Sciatic nerve (tissue), 2 donors: ENCODE measurements at regions not wholly inside any gene's neighbourhood (a gene's known extent, or its start where the extent isn't known, plus 50 kb on each side); places are given as distances from the start of the nearest gene placed in this dataset.
A peak's percentile ranks its signal among the peaks of the same experiment; 100 is the strongest.

Source experiments
- ATAC-seq: fragments of 200-7000 bp; cut with Tn5 transposase; one replicate; pipeline ENCODE4 v1.9.1; 2020; ENCODE audit warnings: mild to moderate bottlenecking, moderate library complexity
- DNase-seq: peaks from one replicate; pipeline ENCODE4 v3.0.0-alpha.2; 2020; ENCODE audit warnings: low spot score
- intact Hi-C: fragments of 100-400 bp; cut with DNase I; formaldehyde crosslinking; loops from one replicate; pipeline ENCODE4 v1.14.2; 2022
- donor health status: DM: no; HTN: no; CAD: no.
- donor health status: DM: no; HTN: no; CAD: no.

GRCh38 chr17:77480509-77481215 is 339.9 kb downstream of the SEC14L1 start:
- no peak for DNase-seq
- ATAC-seq: peak; percentile 2
- intact Hi-C loops: no loop called here

- DNase-seq (no peak), ATAC-seq (no peak)
- intact Hi-C loops: no loop called here
Measured at GRCh38 chr17:77481476-77482374, 341.0 kb downstream of the SEC14L1 start.

GRCh38 chr17:77482375-77483127 is 341.8 kb downstream of the SEC14L1 start:
- intact Hi-C loops: no loop called here
- ATAC-seq: no peak
- peak; percentile 64 for DNase-seq

- no peak for ATAC-seq
- DNase-seq: no peak
- intact Hi-C loops: no loop called here
Measured at GRCh38 chr17:77483128-77483598, 342.4 kb downstream of the SEC14L1 start.

GRCh38 chr17:77484111-77484510 is 343.3 kb downstream of the SEC14L1 start:
- DNase-seq: no peak
- intact Hi-C loops: no loop called here
- no peak for ATAC-seq

GRCh38 chr17:77485089-77485833 is 344.5 kb downstream of the SEC14L1 start:
- intact Hi-C loops: loop anchor here (5.0 kb wide), 1 partner anchor 43 kb away; no protein-coding TSS in a partner anchor

GRCh38 chr17:77487211-77487629 is 346.5 kb downstream of the SEC14L1 start:
- ATAC-seq (no peak), DNase-seq (no peak)
- intact Hi-C loops: loop anchor here (5.0 kb wide), 1 partner anchor 45 kb away; no protein-coding TSS in a partner anchor

More at GRCh38 chr17:77485089-77485833, 344.5 kb downstream of the SEC14L1 start:
- DNase-seq (no peak), ATAC-seq (no peak)

GRCh38 chr17:77487677-77488530 is 347.1 kb downstream of the SEC14L1 start:
- no peak for DNase-seq
- ATAC-seq: no peak

DNA sequence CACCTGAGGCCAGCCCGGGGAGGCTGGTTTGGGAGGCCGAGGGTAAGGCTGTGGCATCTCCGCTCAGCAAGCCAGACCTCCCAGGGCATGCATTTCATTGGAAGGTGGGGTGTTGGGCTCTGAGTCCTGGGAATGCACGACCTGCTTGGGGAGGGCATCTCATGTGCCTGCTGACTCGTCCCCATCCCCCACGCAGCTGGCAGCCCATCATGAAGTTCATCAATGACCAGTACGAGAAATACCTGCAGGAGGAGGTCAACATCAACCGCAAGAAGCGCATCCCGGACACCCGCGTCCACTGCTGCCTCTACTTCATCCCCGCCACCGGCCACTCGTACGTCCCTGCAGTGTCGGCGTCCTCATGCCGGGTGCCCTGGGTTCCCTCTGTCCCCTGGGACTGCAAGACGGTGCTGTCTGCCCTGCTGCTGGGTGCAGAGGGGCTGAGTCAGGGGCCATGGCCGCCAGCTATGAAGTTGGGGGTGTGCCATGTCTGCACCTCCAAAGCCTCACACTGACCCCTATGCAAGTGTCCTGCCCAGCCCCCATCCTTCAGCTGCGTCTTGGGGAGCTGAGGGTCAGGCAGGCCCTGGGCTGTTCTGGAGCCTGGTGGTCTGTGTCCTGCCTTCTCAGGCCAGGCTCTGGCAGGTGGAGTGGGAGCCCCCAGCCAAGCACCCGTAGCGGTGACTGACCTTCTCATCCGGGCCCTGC is 347.9 kb downstream of the SEC14L1 start:
- peak; percentile 57 for DNase-seq
- peak; percentile 2 for ATAC-seq

More at GRCh38 chr17:77487677-77488530, 347.1 kb downstream of the SEC14L1 start:
- intact Hi-C loops: loop anchor here (5.0 kb wide), 1 partner anchor 46 kb away; no protein-coding TSS in a partner anchor

GRCh38 chr17:77489239-77489892 is 348.6 kb downstream of the SEC14L1 start:
- intact Hi-C loops: loop anchor here (5.0 kb wide), 1 partner anchor 47 kb away; no protein-coding TSS in a partner anchor
- peak; percentile 3 for ATAC-seq
- peak; percentile 60 for DNase-seq

More for the DNA sequence above, 347.9 kb downstream of the SEC14L1 start:
- intact Hi-C loops: loop anchor here (5.0 kb wide), 1 partner anchor 46 kb away; no protein-coding TSS in a partner anchor

DNA sequence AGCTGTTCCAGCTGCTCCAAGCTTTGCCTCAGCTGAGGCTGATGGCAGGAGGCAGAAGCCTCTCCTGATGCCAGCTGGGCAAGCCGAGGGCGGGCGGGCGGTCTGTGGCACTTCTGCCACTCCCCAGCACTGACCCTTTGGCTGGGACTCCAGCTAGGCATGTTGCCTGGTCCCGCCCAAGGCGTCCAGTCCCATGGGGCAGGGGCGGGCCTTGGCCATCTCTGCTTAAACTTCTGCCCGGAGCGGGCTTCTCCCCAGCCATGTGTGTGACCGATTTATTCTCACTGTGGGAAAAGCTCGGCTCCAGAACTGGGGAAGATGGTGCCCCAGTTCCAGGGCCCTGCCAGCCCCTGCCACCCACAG is 349.1 kb downstream of the SEC14L1 start:
- ATAC-seq (peak; percentile 89), DNase-seq (peak; percentile 90)
- intact Hi-C loops: loop anchor here (5.0 kb wide), 2 partner anchors 48 to 63 kb away; no protein-coding TSS in a partner anchor

DNA sequence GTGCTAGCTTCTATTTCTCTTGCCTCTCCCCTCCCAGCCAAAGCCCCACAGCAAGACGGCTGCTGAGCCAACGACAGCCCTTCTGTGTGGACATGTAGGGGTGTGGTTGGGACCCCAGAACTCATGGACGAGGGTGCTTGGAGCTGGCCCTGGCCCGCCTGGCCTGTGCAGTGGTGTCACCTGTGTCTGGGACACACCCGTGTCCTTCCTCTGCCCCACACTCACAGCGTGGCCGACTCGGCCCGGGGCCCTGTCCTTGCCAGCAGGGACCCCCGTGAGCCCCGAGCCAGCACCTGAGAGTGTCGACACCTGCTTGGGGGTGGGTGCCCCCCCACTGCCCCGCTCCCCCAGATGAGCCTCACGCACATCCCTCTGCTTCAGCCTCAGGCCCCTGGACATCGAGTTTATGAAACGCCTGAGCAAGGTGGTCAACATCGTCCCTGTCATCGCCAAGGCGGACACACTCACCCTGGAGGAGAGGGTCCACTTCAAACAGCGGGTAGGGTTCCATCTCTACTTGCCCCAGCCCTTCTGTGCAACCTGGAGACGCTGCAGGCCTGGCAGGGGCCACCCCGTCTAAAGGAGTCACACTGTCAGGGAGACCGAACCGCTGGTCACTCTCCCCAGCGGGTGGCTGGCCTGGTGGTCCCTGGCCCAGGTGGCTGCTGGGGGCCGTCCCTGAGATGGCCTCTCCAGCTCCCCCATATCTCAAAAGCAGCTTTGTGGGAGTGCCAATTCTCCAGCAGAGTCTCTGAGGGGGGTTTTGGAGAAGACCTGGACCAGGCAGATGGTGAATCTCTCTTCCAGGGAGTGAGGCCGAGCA is 349.8 kb downstream of the SEC14L1 start:
- DNase-seq: peak; percentile 64
- ATAC-seq: no peak
- intact Hi-C loops: loop anchor here (5.0 kb wide), 1 partner anchor 63 kb away; no protein-coding TSS in a partner anchor

DNA sequence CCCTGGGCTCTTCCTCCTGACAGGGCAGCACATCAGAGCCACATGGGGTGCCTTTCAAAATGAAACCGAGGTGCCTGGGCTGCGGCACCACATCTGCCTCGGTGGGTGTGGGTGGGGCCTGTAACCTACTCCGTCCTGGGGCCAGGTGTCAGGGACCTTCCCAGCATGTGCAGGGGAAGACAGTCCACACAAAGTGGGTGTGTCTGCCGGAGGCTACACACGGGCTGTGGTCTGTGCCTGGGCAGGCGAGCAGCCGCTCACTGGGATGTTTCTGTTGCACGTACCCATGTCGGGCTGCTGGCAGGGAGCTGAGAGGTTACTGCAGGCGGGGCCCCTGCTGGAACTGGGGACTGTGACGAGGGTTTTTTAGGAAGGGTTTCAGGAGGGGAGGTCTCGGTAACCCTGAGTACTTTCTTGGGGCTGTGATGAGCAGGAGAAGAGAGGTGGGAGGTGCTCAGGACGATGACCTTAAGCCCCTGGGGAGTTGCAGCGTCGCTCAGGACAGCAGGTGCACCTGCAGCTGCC is 351.2 kb downstream of the SEC14L1 start:
- DNase-seq: peak; percentile 56
- ATAC-seq: no peak
- intact Hi-C loops: loop anchor here (5.0 kb wide), 1 partner anchor 65 kb away; no protein-coding TSS in a partner anchor

DNA sequence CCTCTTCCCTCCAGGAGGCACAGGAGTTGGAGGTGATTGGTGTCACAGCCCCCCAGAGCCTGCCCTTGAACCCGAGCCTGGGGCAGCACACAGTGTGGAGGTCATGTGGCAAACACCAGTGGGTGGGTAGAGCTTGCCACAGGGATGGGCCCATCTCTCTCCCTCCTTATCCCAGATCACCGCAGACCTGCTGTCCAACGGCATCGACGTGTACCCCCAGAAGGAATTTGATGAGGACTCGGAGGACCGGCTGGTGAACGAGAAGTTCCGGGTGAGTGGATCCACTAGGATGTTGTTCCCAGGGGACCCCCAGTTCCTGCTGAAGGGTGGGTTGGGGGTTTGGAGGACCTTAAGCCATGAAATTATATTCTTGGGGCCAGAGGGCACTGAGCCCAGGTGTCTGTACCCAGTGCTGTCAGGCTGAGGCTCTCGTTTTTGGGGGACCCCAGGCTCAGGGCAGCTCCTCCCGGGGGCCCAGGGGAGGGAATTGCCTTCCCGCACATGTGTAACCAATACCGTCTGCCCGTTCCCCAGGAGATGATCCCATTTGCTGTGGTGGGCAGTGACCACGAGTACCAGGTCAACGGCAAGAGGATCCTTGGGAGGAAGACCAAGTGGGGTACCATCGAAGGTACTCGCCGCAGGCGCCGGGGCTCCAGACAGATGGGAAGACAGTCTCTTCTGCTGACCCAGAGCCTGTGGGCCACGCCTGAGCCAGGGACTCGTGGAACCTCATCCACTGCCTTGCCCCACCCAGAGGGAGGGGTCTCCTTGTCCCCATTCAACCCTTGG is 351.9 kb downstream of the SEC14L1 start:
- ATAC-seq (no peak), DNase-seq (peak; percentile 61)
- intact Hi-C loops: loop anchor here (5.0 kb wide), 1 partner anchor 65 kb away; no protein-coding TSS in a partner anchor
